DOHH2 (cell line): ENCODE measurements at regions not wholly inside any gene's neighbourhood (a gene's known extent, or its start where the extent isn't known, plus 50 kb on each side); places are given as distances from the start of the nearest gene placed in this dataset.

Source experiments
- H3F3A ChIP-seq: fragments of 200-600 bp; sonication (generic), shearing (Covaris generic); 2 replicates; pipeline ENCODE4 v1.6.0; 2016; ENCODE audit warnings: antibody characterized with exemption, mild to moderate bottlenecking; ENCODE audit not compliant: control insufficient read depth, insufficient read depth
- H3K27ac ChIP-seq: fragments of 200-600 bp; sonication (generic); 2 replicates; pipeline ENCODE4 v1.5.1; 2014; ENCODE audit warnings: low read depth, mild to moderate bottlenecking, low read length, moderate library complexity
- H3K27me3 ChIP-seq: fragments of 200-600 bp; sonication (generic); 2 replicates; pipeline ENCODE4 v1.6.1; 2014; ENCODE audit warnings: mild to moderate bottlenecking, low read length, mixed read lengths; ENCODE audit not compliant: control insufficient read depth
- H3K36me3 ChIP-seq: fragments of 200-600 bp; sonication (generic); 2 replicates; pipeline ENCODE4 v1.6.1; 2014; ENCODE audit warnings: mild to moderate bottlenecking, low read length, moderate library complexity, mixed read lengths; ENCODE audit not compliant: control insufficient read depth
- H3K4me1 ChIP-seq: fragments of 200-600 bp; sonication (generic); 2 replicates; pipeline ENCODE4 v1.6.1; 2014; ENCODE audit warnings: mild to moderate bottlenecking, low read length, mixed read lengths; ENCODE audit not compliant: control insufficient read depth
- H3K4me2 ChIP-seq: fragments of 200-600 bp; sonication (generic); 2 replicates; pipeline ENCODE4 v1.6.0; 2014; ENCODE audit warnings: mild to moderate bottlenecking, low read length, moderate library complexity
- H3K4me3 ChIP-seq: fragments of 200-600 bp; sonication (generic); 2 replicates; pipeline ENCODE4 v1.5.1; 2014; ENCODE audit warnings: mild to moderate bottlenecking, low read length, mixed read lengths
- H3K79me2 ChIP-seq: fragments of 200-600 bp; sonication (generic); 2 replicates; pipeline ENCODE4 v1.6.1; 2014; ENCODE audit warnings: mild to moderate bottlenecking, low read length, mixed read lengths; ENCODE audit not compliant: control insufficient read depth
- H3K9me2 ChIP-seq: fragments of 200-600 bp; sonication (generic); replicated peaks from 2 replicates; pipeline ENCODE4 v1.6.1; 2014; ENCODE audit warnings: mild to moderate bottlenecking, low read length, mixed read lengths; ENCODE audit not compliant: control insufficient read depth
- H3K9me3 ChIP-seq: fragments of 200-600 bp; sonication (generic); 2 replicates; pipeline ENCODE4 v1.6.1; 2014; ENCODE audit warnings: antibody characterized with exemption, low read length, mixed read lengths; ENCODE audit not compliant: control insufficient read depth, insufficient read depth
- H4K20me1 ChIP-seq: fragments of 200-600 bp; sonication (generic); 2 replicates; pipeline ENCODE4 v1.6.0; 2014; ENCODE audit warnings: low read depth, mild to moderate bottlenecking, antibody characterized with exemption, low read length, moderate library complexity; ENCODE audit not compliant: control insufficient read depth, insufficient read depth
- CTCF ChIP-seq: fragments of 200-600 bp; sonication (generic); IDR thresholded peaks from one replicate; pipeline ENCODE4 v1.5.1; 2014; ENCODE audit warnings: antibody characterized with exemption, mild to moderate bottlenecking, low read depth, low read length; ENCODE audit not compliant: poor library complexity, severe bottlenecking
- EZH2phosphoT487 ChIP-seq: fragments of 200-600 bp; sonication (generic); IDR thresholded peaks from 2 replicates; pipeline ENCODE4 v1.6.1; 2017; ENCODE audit warnings: borderline replicate concordance, mild to moderate bottlenecking, antibody characterized with exemption, low read length, moderate library complexity, mixed read lengths

- Histone ChIP-seq H3K9me2 (no peaks in the 10 kb centered on the region), H4K20me1 (no peaks in the 10 kb centered on the region), H3K27me3 (0 out of 2 replicates have a peak, but pooled peaks cover 3% of the 10 kb centered on the region), H3K4me2 (no peak overlapping the region), H3K36me3 (no peaks in the 10 kb centered on the region), H3F3A (no peaks in the 10 kb centered on the region), H3K79me2 (no peaks in the 10 kb centered on the region), H3K9me3 (no peaks in the 10 kb centered on the region), H3K4me3 (no peak overlapping the region), H3K4me1 (no peaks in the 10 kb centered on the region), H3K27ac (no peak overlapping the region)
- TF ChIP-seq CTCF (no peak), EZH2phosphoT487 (no peak)
Measured at GRCh38 chr20:41913146-41913545, 295.0 kb upstream of the CHD6 start.

DNA sequence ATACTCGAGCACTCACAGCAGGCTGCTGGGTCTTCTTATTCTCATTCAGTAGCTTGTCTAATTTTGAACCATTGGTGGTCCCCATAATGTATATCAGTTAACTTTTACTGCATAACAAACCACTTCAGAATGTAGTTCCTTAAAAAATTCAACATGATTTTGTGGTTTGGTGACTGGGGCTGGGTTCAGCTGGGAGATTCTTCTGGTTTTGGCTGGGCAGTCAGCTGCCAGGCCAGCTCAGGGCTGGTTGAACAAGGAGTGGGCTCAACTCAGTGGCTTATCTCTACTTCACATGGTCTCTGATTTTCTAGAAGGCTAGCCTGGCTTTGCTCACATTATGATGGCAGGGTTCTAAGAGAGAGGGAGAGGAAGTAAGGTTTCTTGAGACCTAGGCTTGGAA, 292.4 kb upstream of the CHD6 start:
- H4K20me1 ChIP-seq: no peaks in the 10 kb centered on the region
- H3K4me2 ChIP-seq: no peak overlapping the region
- H3K4me1 ChIP-seq: no peaks in the 10 kb centered on the region
- H3K79me2 ChIP-seq: no peaks in the 10 kb centered on the region
- no peak overlapping the region for H3K27ac ChIP-seq
- no peak overlapping the region for H3K4me3 ChIP-seq
- no peaks in the 10 kb centered on the region for H3K36me3 ChIP-seq
- 0 out of 2 replicates have a peak, but pooled peaks cover 3% of the 10 kb centered on the region for H3K27me3 ChIP-seq
- TF ChIP-seq CTCF: no peak
- no peak for TF ChIP-seq EZH2phosphoT487
- no peaks in the 10 kb centered on the region for H3K9me2 ChIP-seq
- H3F3A ChIP-seq: no peaks in the 10 kb centered on the region
- H3K9me3 ChIP-seq: no peaks in the 10 kb centered on the region

GRCh38 chr20:41905199-41905598, 287.0 kb upstream of the CHD6 start:
- TF ChIP-seq EZH2phosphoT487 (no peak), CTCF (no peak)
- Histone ChIP-seq H3K4me2 (no peak overlapping the region), H4K20me1 (no peaks in the 10 kb centered on the region), H3K27me3 (no peaks in the 10 kb centered on the region), H3K4me3 (no peak overlapping the region), H3K4me1 (no peaks in the 10 kb centered on the region), H3K36me3 (no peaks in the 10 kb centered on the region), H3F3A (no peaks in the 10 kb centered on the region), H3K27ac (no peak overlapping the region), H3K9me3 (no peaks in the 10 kb centered on the region), H3K9me2 (no peaks in the 10 kb centered on the region), H3K79me2 (no peaks in the 10 kb centered on the region)

- Histone ChIP-seq H3K9me3 (no peaks in the 10 kb centered on the region), H3K4me1 (no peaks in the 10 kb centered on the region), H3K4me2 (no peak overlapping the region), H3K79me2 (no peaks in the 10 kb centered on the region), H3K36me3 (no peaks in the 10 kb centered on the region), H3F3A (no peaks in the 10 kb centered on the region), H3K27me3 (no peaks in the 10 kb centered on the region), H3K27ac (no peak overlapping the region), H4K20me1 (no peaks in the 10 kb centered on the region), H3K9me2 (no peaks in the 10 kb centered on the region), H3K4me3 (no peak overlapping the region)
- TF ChIP-seq EZH2phosphoT487 (no peak), CTCF (no peak)
Measured at GRCh38 chr20:41903586-41903985, 285.4 kb upstream of the CHD6 start.
